Suppressor macrophage (primary cell): ENCODE measurements at regions not wholly inside any gene's neighbourhood (a gene's known extent, or its start where the extent isn't known, plus 50 kb on each side); places are given as distances from the start of the nearest gene placed in this dataset.
A peak's percentile ranks its signal among the peaks of the same experiment; 100 is the strongest.

Experiments used
- DNase-seq, 4 experiments: peaks; one replicate each; pipeline ENCODE4 v3.0.0-alpha.2; 2020 to 2022

DNA sequence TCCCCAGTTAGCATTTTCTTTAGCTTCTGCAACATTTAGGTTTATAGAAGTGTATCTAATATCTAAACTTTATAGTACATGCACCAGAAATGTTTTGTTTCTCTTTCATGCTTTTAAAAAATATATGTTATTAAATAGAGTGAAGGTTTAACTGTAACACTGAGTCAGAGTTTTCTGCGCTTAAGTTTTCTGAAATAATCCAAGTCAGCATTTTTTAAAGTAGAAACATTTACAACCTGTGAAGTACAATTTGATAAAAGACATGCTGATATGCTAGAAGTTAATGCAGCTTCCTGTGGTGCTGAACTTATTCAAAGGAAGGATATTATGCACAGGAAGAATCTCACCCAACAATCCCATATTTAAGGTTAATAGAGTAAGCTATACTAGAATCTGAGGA, 1096.8 kb downstream of the LRFN5 start:
- DNase-seq = no peak

DNA sequence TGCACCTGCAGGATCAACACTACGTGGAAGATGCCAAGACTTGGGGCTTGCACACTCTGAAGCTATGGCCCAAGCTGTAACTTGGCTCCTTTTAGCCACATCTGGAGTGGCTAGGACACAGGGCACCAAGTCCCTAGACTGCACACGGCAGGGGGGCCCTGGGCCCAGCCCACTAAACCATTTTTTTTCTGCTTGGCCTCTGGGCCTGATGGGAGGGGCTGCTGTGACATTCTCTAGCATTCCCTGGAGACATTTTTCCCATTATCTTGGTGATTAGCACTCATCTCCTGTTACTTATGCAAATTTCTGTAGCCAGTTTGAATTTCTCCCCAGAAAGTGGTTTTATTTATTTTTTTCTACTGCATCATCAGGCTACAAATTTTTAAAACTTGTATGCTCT, 1080.7 kb downstream of the LRFN5 start:
- DNase-seq = no peak

GRCh38 chr14:42683707-42684106, 1077.0 kb downstream of the LRFN5 start:
- DNase-seq = no peak

DNA sequence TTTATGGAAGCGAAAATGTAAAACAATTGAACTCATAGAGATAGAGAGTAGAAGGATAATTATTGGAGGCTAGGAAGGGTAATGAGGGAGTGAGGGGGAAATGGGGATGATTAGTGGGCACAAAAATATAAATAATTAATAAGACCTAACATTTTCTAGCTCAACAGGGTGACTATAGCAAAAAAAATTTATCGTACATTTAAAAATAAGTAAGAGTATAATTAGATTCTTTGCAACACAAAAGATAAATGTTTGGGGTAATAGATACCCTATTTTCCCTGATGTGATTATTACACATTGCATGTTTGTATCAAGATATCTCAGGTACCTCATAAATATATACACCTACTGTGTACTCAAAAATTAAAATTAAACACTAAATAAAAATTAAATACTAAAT, 1070.0 kb downstream of the LRFN5 start:
- DNase-seq = no peak

DNA sequence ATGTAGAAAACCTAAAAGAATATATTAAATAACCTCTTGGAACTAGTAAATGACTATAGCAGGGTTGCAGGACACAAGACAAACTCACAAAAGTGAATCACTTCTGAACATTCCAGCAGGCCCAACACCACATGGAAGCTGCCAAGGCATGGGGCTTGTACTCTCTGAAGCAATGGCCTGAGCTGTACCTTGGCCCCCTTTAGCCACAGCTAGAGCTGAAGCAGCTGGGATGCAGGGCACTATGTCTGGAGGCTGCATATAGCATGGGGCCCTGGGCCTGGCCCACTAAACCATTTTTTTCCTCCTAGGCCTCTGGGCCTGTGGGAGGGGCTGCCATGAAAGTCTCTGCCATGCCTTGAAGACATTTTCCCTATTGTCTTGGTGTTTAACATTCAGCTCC, 1067.3 kb downstream of the LRFN5 start:
- no peak for DNase-seq

GRCh38 chr14:42671636-42672035, 1065.0 kb downstream of the LRFN5 start:
- no peak for DNase-seq

GRCh38 chr14:42665083-42665482, 1058.4 kb downstream of the LRFN5 start:
- no peak for DNase-seq

DNA sequence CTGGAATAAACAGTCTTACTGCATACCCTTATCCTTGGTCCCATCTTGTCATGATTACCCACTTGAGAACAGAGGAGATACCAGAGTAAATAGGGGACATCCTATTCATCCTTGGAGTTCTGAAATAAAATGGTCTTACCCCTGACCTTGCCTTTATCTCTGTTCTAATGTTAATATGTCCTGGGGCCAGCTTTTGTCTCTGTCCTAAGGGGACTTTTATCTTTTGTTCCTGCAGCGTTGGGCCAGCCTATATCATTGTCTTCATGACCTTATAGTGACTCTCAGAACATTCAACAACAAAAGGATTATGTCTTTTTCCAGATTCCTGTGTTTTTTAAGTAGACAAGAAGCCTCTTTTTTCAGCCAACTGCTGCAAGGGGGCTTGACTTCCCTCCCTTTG, 1057.5 kb downstream of the LRFN5 start:
- no peak for DNase-seq

- DNase-seq = no peak
Measured at GRCh38 chr14:42654707-42655106, 1048.0 kb downstream of the LRFN5 start.

DNA sequence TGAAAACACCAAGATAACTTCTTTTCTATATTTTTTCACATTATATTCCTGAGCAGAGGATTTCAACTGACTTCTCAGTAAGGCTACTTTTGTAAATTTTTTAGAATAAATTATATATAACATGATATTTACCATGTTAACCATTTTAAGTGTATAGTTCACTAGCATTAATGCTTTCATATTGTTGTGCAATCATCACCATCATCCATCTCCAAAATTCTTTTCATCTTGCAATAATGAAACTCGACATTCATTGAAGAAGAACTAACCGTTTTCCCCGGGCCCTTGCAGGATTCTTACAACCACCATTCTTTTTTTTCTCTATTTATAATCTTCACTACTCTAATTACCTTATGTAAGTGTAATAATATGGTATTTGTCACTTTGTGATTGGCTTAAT, 1036.1 kb downstream of the LRFN5 start:
- no peak for DNase-seq

DNA sequence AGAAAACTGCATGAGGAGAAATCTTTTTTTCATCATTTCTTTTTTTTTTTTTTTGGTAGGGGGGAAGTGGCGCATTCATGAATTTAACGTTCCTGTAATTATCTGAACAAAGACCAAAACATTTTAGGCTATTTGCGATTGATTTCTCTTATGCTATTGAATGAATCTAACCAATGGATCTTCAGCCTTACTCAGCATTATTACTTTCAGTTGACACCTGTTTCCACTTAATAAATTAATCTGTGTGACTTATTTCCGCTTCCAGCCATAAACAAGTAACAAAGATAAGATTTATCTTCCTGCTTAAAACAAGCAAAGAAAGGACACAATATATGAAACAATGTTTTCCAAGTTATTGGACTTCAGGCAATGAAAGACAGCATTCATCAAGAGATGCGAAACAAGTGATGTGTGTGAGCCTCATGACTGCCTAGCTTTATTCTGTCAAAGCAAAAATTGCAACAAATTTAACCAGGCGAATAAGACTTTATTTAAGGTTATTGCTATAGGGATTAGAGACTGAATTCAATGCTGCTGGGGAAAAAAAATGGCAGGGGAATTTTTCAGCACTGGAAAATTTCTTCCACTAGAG, 1026.9 kb downstream of the LRFN5 start:
- no peak for DNase-seq

- no peak for DNase-seq
Measured at GRCh38 chr14:42629553-42629952, 1022.9 kb downstream of the LRFN5 start.

DNA sequence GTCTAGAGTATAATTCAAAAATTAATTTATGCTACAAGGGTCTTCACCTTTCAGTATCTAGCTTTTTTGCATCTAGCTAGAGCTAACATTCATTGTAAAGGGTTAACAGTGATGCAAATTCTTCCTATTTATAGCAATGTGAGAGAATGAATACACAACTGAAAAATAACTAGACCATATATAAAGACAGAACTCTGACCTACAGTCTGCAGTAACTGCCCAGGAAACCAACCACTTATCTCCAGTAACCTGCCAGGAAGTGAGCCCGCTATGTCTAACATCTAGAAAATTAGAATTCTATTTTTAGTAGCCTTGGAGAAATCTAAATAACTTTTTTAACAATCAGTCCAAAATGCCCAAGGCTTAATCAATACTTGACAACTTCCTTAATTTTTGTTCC, 1021.9 kb downstream of the LRFN5 start:
- DNase-seq = no peak

DNA sequence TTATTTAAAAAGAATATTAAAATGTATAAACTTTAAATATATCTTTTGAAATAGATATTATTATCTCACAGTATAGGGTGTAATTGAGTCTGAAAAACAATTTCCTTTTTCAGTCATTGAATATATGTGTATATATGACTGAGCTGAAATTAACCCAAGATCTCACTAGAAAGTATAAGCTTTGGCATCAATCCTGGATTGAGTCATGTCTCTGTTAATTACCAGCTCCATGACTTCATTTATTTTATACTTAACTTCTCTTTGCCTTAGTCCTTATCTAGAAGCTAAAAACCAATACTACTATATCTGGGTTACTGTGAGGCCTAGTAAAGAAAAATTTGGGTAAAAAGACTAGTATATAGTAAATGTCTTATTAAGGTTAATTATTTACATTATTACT, 1020.3 kb downstream of the LRFN5 start:
- no peak for DNase-seq

DNA sequence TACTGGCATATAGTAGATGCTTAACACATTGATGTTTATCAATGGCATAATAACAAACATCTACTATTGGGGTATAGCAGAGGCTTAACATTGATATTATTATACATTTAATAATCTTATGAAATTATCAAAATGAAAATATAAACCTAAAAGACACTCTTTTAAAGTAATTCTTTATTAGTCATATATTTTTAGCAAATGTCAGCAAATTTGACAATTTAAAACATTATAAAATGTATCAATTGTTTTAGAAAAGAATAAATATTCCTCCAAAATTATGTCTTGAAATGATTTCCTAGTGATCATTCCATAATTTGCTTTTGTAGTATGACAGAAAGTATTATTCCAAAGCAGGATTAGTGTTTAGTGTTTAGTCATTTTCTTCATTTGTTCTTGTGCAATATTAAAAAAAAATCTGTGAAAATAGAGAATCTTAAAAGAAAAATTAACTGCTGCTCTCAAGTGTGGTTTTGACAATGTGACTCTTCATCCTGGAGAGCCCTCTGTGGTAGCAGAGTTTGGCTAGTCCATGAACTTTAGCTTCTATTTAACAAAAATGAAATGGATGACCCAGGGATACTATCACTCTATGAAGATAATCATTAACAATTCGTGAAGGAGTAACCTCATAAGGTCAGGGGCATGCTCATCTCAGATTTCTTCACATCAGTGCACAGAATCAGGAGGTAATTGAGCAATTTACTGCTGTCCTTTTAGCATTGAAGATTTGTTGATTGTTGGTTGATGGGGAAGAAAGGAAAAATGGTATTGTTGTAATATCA, 1018.5 kb downstream of the LRFN5 start:
- no peak for DNase-seq

DNA sequence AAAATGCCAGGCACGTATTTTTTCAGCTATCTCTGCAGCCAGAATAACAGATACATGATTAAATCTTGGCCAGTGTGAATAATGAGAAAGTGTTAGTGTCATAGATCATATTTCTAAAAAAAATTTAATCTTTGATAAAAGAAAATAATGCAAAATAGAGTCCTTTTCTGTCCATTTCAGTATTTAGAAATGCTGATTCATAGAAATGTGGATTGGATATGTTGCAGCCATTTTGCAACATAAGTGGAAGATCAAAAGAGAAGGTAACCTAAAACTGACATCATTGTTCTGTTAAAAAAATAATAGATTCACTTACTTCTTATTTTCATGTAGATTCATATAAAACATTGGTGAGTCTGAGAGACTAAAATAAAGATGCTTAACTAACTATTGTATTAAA, 1010.3 kb downstream of the LRFN5 start:
- DNase-seq = no peak

- DNase-seq = no peak
Measured at GRCh38 chr14:42606839-42607238, 1000.2 kb downstream of the LRFN5 start.

DNA sequence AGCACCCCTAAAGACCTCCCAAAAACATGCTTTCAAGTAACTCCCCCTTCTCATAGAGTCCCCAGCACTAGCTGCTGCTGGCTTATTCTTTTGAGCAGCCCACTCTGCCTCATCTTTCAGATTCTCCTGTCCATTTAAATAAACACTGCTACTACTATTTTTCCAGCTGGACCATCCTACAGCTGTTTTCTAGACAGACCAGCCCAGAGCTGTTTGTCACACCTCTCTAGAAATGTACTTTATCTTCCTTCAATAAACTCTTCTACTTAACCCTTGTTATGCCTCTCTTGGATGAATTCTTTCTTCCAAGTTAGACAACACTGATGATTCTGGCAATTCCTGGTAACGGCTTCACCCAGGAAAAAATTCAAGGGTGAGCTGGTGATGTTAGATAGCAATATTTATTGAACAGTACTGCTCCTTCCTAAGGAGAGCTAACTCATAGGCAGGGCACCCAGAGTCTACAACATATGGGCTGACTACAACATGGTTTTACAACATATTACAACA, 995.7 kb downstream of the LRFN5 start:
- DNase-seq = no peak

GRCh38 chr14:42572032-42572431, 965.4 kb downstream of the LRFN5 start:
- no peak for DNase-seq

DNA sequence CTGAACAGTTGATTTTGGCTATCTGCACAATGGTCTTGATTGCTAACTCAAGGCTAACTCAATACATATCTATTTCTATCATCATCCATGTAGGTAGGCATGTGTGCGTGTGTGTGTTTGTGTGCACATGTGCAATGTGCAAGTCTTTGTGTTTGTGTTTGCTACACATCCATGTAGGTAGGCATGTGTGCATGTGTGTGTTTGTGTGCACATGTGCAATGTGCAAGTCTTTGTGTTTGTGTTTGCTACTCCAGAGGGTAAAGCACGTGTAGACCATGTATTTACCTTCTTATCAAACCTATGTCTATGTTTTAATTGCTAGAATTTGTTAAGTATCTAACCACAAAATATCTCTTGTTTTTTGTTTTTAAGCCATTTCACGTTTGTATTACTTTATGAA, 962.6 kb downstream of the LRFN5 start:
- peak in 1 of 4 experiments; percentile 5 for DNase-seq

DNA sequence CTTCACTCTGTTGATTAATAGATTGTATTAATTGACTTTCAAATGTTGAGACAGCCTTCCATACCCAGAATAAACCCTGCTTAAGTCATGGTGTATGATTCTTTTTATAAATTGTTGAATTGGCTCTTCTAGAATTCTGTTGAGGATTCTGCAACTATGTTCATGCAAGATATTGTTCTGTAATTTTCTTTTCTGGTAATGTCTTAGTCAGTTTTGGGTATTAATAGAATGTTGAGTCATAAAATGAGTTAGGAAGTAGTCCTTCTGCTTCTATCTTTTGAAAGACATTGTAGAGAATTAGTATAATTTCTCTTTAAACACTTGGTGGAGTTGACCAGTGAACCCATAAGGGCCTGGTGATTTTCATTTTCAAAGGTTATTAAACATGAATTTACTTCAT, 958.9 kb downstream of the LRFN5 start:
- peak in 2 of 4 experiments; percentile 75 to 78 for DNase-seq

DNA sequence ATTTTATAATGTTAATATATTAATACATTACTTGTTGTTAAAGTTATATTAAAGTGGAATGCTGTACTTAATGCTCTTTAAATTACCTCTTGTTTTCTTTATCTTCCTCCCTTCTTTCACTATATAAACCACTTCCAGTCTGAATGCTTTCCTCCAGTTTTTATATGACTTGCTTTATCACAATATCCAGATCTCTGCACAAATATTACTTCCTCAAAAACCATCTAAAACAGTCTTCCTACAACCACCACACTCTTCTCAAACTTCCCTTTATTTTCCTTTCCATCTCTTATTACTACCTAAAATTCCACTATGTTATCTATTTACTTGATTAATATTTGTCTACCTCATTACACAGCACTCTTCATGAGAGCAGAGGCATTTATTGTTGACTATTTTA, 956.6 kb downstream of the LRFN5 start:
- DNase-seq = peak in 2 of 4 experiments; percentile 3 to 22

GRCh38 chr14:42556551-42556950, 949.9 kb downstream of the LRFN5 start:
- DNase-seq = no peak

DNA sequence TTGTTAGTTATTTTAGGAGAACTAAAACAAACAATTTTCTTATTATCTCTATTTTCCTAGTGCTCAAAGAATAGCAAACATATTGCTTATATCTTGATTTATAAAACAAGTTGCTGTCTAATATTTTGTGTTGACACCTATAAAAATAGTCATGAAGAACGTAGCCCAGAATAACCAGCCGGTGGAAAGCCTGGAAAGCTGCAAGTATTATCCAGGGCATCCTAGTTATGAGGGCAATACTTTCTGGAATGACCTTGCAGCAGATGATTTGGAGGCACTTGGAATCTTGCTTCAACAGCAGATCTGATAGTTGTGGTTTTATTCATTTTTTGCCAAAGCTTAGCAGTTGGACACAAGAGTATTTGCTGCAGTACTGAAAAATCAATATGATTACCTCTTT, 948.7 kb downstream of the LRFN5 start:
- DNase-seq = no peak
